ENCODE measurements at regions not wholly inside any gene's neighbourhood (a gene's known extent, or its start where the extent isn't known, plus 50 kb on each side); places are given as distances from the start of the nearest gene placed in this dataset.

DNA sequence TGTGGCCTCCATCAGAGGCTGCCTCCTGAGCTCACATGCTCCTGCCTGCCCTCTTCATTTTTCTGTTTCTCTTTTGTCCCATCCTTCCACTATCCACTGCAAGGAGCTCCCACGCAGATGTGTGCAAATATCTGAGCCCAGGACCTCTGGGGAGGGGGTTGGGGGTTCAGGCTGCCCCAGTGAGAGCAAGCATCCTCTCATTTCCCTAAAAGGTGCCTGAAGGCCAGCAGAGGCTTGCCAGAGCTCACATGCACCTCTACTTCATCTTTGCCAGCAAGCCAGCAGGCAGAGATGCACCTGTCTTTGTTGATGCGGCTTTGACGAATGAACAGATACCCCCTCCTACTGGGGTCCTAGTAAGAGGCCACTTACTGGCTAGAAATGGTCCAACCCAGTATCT, 128.8 kb downstream of the FGF9 start:
- H3K9me3 ChIP-seq (ENCODE audit: control insufficient read depth, insufficient read depth, low read length): no peaks in the 10 kb centered on the region
- TF ChIP-seq RCOR1 (IDR thresholded peaks at IDR 0.05; ENCODE audit: insufficient replicate concordance, low read length) (no peak), RAD21 (IDR thresholded peaks at IDR 0.05; ENCODE audit: low read length) (no peak), FOS (IDR thresholded peaks at IDR 0.05; ENCODE audit: low read depth, low read length) (no peak), POLR2A (IDR thresholded peaks at IDR 0.05; ENCODE audit: low read depth, low read length) (no peak), CHD1 (IDR thresholded peaks at IDR 0.05; ENCODE audit: low read depth, low read length) (no peak), NFE2L2 (IDR thresholded peaks at IDR 0.05; ENCODE audit: low read depth, low read length) (no peak), RFX5 (IDR thresholded peaks at IDR 0.05; ENCODE audit: low read depth, low read length) (no peak), MAFK (IDR thresholded peaks at IDR 0.05; ENCODE audit: low read depth, low read length) (no peak), MXI1 (IDR thresholded peaks at IDR 0.05; ENCODE audit: borderline replicate concordance, low read depth, low read length) (no peak), SMC3 (IDR thresholded peaks at IDR 0.05; ENCODE audit: low read depth, low read length) (no peak), CEBPB (IDR thresholded peaks at IDR 0.05; ENCODE audit: low read depth, low read length) (no peak)
- TF ChIP-seq, protein P1, sequence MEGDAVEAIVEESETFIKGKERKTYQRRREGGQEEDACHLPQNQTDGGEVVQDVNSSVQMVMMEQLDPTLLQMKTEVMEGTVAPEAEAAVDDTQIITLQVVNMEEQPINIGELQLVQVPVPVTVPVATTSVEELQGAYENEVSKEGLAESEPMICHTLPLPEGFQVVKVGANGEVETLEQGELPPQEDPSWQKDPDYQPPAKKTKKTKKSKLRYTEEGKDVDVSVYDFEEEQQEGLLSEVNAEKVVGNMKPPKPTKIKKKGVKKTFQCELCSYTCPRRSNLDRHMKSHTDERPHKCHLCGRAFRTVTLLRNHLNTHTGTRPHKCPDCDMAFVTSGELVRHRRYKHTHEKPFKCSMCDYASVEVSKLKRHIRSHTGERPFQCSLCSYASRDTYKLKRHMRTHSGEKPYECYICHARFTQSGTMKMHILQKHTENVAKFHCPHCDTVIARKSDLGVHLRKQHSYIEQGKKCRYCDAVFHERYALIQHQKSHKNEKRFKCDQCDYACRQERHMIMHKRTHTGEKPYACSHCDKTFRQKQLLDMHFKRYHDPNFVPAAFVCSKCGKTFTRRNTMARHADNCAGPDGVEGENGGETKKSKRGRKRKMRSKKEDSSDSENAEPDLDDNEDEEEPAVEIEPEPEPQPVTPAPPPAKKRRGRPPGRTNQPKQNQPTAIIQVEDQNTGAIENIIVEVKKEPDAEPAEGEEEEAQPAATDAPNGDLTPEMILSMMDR (conservative IDR thresholded peaks at IDR 0.05; ENCODE audit: low read depth, low read length): no peak
- TF ChIP-seq, protein P2, sequence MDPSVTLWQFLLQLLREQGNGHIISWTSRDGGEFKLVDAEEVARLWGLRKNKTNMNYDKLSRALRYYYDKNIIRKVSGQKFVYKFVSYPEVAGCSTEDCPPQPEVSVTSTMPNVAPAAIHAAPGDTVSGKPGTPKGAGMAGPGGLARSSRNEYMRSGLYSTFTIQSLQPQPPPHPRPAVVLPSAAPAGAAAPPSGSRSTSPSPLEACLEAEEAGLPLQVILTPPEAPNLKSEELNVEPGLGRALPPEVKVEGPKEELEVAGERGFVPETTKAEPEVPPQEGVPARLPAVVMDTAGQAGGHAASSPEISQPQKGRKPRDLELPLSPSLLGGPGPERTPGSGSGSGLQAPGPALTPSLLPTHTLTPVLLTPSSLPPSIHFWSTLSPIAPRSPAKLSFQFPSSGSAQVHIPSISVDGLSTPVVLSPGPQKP (IDR thresholded peaks at IDR 0.05; ENCODE audit: borderline replicate concordance, low read depth, low read length): no peak
- in situ Hi-C loops (cut with MboI; ENCODE audit: low sequenced_read_pairs) (no loop called here), intact Hi-C loops (cut with micrococcal nuclease) (no loop called here), dilution Hi-C loops (cut with HindIII; ENCODE audit: low sequenced_read_pairs, unreplicated experiment) (no loop called here)
- no peak overlapping the region for H2BK5ac ChIP-seq (ENCODE audit: low read depth, low read length, poor library complexity, severe bottlenecking)
- H3K4me1 ChIP-seq (ENCODE audit: control insufficient read depth, insufficient read depth, low read length): 0 out of 2 replicates have a peak, but pooled peaks cover 2% of the 10 kb centered on the region
- H3K18ac ChIP-seq (ENCODE audit: low read depth, low read length): no peak overlapping the region
- no peak overlapping the region for H3K23ac ChIP-seq (ENCODE audit: low read depth, low read length)
- no peak overlapping the region for H4K8ac ChIP-seq (ENCODE audit: low read depth in 2 of 2, low read length in 2 of 2)
- no peak for DNase-seq
- no peak overlapping the region for H2BK20ac ChIP-seq (ENCODE audit: low read depth, low read length)
- no peak overlapping the region for H2AK5ac ChIP-seq (ENCODE audit: low read depth, low read length)
- H2BK15ac ChIP-seq (ENCODE audit: low read depth, low read length): no peak overlapping the region
- no peaks in the 10 kb centered on the region for H3K27me3 ChIP-seq (ENCODE audit: control insufficient read depth, insufficient read depth, low read length)
- H4K20me1 ChIP-seq (ENCODE audit: insufficient read depth, low read length): no peaks in the 10 kb centered on the region
- no peak overlapping the region for H3K56ac ChIP-seq (ENCODE audit: extremely low read depth, insufficient read depth, low read length)
- H2BK120ac ChIP-seq (ENCODE audit: low read depth, low read length): no peak overlapping the region
- CTCF ChIA-PET: no interaction called here
- no peaks in the 10 kb centered on the region; the same call in 1 of the 2 replicates for H3K9me1 ChIP-seq (ENCODE audit: insufficient read depth, low read length)
- H3K79me1 ChIP-seq (ENCODE audit: low read depth in 1 of 2, low read length in 2 of 2): no peaks in the 10 kb centered on the region
- no peak overlapping the region for H4K91ac ChIP-seq (ENCODE audit: insufficient read depth, low read depth, low read length)
- no peaks in the 10 kb centered on the region for H3K36me3 ChIP-seq (ENCODE audit: control insufficient read depth, insufficient read depth, low read length)
- no CpG with 5 or more reads among the region's 3 CpGs for WGBS, 2 experiments (ENCODE audit: extremely low coverage in 2 of 2, insufficient read length in 1 of 2)
- POLR2A ChIA-PET (ENCODE audit: unreplicated experiment): no interaction called here
- BruUV-seq (replicated peaks): no TSS peak
- H3K27ac ChIP-seq (ENCODE audit: insufficient read depth, low read length): no peak overlapping the region
- H3K4me2 ChIP-seq (ENCODE audit: low read depth, low read length): no peak overlapping the region
- no peak overlapping the region for H3K14ac ChIP-seq (replicated peaks; ENCODE audit: low read depth, low read length)
- no peak overlapping the region for H2AFZ ChIP-seq (replicated peaks; ENCODE audit: low read length, poor library complexity)
- H2AK9ac ChIP-seq (replicated peaks; ENCODE audit: low read depth, low read length, poor library complexity): no peak overlapping the region
- no peak for ATAC-seq (ENCODE audit: low read depth)
- no peak overlapping the region for H3K9ac ChIP-seq (ENCODE audit: low read depth, low read length)
- H3K4ac ChIP-seq (ENCODE audit: low read depth, low read length): no peak overlapping the region
- H4K5ac ChIP-seq (ENCODE audit: low read depth, low read length): no peak overlapping the region
- H3K4me3 ChIP-seq (ENCODE audit: insufficient read depth, low read depth, low read length): no peak overlapping the region
